Mesothelial cell of epicardium (in vitro differentiated cells): ENCODE measurements at regions not wholly inside any gene's neighbourhood (a gene's known extent, or its start where the extent isn't known, plus 50 kb on each side); places are given as distances from the start of the nearest gene placed in this dataset.

Experiments used
- DNase-seq, 2 experiments: peaks; one replicate each; pipeline ENCODE4 v3.0.0; 2021; ENCODE audit warnings: low spot score in 2 of 2; ENCODE audit not compliant: unreplicated experiment in 2 of 2
- H3K27ac Mint-ChIP-seq: 2 replicates; pipeline ENCODE4 v1.8.0; 2021; ENCODE audit warnings: mixed read lengths
- H3K27me3 Mint-ChIP-seq: 2 replicates; pipeline ENCODE4 v1.8.0; 2021; ENCODE audit warnings: low read depth, mixed read lengths
- H3K36me3 Mint-ChIP-seq: 2 replicates; pipeline ENCODE4 v1.8.0; 2021; ENCODE audit warnings: mixed read lengths
- H3K4me1 Mint-ChIP-seq: 2 replicates; pipeline ENCODE4 v1.8.0; 2021; ENCODE audit warnings: mixed read lengths
- H3K4me3 Mint-ChIP-seq: 2 replicates; pipeline ENCODE4 v1.8.0; 2021; ENCODE audit warnings: mild to moderate bottlenecking, moderate library complexity, mixed read lengths
- H3K9me3 Mint-ChIP-seq: 2 replicates; pipeline ENCODE4 v1.8.0; 2021; ENCODE audit warnings: mixed read lengths
- TF ChIP-seq, protein P1 (sequence below): fragments of 200-600 bp; sonication (generic); IDR thresholded peaks from one replicate; pipeline ENCODE4 v1.5.0; 2021; ENCODE audit warnings: antibody characterized with exemption; ENCODE audit not compliant: unreplicated experiment

DNA sequence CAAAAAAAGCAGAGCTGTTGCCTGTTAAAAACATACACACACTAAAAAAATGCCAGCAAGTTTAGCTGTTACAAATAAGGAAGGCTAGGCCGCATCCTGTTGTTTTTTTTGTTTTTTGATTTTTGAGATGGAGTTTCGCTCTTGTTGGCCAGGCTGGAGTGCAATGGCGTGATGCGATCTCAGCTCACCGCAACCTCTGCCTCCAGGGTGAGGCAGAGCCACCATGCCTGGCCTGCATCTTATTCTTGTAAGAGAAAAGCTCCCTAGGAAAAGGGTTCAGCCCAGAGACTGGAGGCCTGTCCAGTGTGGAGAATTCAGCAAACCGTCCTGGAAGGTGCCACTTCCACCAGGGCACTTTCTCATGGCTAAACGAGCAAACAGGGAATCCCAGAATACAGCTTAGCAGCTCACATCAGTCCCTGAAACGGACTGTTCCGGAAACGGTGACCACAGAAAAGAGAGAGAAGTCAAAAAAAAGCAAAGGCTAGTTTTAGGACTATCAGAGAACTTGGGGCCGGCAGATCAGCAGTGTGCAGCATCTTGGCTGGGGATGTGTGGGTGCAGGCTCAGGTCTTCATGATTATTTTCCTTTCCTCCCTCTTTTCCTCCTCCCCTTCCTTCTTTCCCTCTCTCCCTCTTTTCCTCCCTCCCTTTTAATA, 283.6 kb downstream of the AJAP1 start:
- TF ChIP-seq, protein P1, sequence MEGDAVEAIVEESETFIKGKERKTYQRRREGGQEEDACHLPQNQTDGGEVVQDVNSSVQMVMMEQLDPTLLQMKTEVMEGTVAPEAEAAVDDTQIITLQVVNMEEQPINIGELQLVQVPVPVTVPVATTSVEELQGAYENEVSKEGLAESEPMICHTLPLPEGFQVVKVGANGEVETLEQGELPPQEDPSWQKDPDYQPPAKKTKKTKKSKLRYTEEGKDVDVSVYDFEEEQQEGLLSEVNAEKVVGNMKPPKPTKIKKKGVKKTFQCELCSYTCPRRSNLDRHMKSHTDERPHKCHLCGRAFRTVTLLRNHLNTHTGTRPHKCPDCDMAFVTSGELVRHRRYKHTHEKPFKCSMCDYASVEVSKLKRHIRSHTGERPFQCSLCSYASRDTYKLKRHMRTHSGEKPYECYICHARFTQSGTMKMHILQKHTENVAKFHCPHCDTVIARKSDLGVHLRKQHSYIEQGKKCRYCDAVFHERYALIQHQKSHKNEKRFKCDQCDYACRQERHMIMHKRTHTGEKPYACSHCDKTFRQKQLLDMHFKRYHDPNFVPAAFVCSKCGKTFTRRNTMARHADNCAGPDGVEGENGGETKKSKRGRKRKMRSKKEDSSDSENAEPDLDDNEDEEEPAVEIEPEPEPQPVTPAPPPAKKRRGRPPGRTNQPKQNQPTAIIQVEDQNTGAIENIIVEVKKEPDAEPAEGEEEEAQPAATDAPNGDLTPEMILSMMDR = no peak
- no peak overlapping the region for H3K27ac Mint-ChIP-seq
- H3K4me3 Mint-ChIP-seq = no peak overlapping the region
- no peaks in the 10 kb centered on the region for H3K36me3 Mint-ChIP-seq
- H3K4me1 Mint-ChIP-seq = no peaks in the 10 kb centered on the region
- peaks cover 18% of the 10 kb centered on the region for H3K9me3 Mint-ChIP-seq
- peaks cover 4% of the 10 kb centered on the region for H3K27me3 Mint-ChIP-seq
- DNase-seq = no peak

DNA sequence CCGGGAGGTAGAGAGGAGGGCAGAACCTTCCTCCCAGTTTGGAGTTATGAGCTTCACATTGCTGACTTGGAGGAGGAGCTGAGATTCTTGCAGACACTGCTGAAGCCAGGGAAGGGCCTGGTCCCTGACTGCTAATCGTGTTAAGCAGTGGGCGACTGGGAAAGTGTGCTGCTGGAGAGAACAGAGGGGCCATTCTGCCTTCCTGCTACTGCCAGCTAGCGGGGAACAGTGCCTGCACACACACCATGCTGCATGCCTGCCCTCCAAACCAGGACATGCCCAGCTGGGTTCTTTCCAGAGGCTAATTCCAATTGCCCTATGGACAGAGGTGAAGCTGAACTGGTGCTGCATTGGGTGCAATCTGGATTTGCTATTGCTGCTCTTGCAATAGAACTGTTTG, 281.4 kb downstream of the AJAP1 start:
- TF ChIP-seq, protein P1 = no peak
- no peak for DNase-seq
- peaks cover 14% of the 10 kb centered on the region for H3K9me3 Mint-ChIP-seq
- H3K4me3 Mint-ChIP-seq = no peak overlapping the region
- no peaks in the 10 kb centered on the region for H3K4me1 Mint-ChIP-seq
- no peaks in the 10 kb centered on the region for H3K36me3 Mint-ChIP-seq
- H3K27ac Mint-ChIP-seq = no peak overlapping the region
- H3K27me3 Mint-ChIP-seq = peaks cover 5% of the 10 kb centered on the region

DNA sequence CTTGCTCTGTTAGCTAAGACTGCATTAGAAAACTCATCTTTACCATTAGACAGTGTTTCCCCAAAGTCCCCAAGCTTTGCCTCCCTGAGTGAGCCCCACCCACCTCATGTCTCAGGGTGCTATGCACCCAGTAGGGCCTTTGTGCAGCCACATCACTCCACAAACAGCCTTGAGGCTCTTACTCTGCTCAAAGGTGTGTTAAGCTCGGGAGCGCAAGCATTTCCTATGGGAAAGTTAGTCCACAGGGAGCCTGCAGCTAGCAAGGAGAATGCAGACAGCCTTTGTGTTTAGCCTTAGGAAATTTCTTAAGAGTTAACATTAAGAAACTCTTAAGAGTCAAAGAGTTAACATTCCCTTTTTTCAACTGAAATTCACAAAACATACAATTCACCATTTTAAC, 278.8 kb downstream of the AJAP1 start:
- TF ChIP-seq, protein P1 = no peak
- Mint-ChIP-seq H3K27ac (no peak overlapping the region), H3K4me1 (no peaks in the 10 kb centered on the region), H3K9me3 (no peaks in the 10 kb centered on the region), H3K27me3 (peaks cover 8% of the 10 kb centered on the region), H3K4me3 (no peak overlapping the region), H3K36me3 (no peaks in the 10 kb centered on the region)
- DNase-seq = no peak

DNA sequence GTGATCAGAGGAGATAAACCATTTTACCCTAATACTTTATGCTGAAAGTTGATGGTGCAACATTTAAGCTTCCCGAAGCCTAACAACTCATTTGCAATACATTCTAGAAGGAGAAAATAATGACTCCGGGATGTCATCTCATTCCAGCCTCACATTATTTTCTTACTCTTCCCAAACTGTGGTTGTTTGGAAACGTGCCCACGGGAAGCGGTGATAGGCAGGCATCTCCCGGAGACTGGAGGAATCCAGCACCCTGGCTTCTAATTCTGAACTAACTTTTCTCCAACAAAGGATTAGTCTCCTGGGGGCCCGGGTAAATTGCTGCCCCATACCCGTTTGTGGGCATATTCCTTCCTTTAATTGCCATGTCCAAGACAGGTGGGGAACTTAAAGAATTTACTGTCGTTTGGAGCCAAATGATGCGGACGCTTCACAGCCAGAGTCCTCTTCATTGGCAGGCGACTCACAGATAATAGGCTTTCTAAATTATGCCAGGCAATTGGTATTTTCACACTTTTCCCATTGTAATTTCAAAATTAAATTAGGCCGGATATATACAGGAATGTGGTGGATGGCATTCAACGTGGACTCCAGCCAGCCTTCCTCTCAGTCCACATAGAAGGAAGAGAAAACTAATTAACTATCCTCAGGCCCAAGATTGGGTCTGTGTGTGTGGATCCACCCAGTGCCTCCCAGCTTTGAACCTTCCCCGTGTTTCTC, 278.1 kb downstream of the AJAP1 start:
- Mint-ChIP-seq H3K27me3 (peaks cover 11% of the 10 kb centered on the region), H3K36me3 (no peaks in the 10 kb centered on the region), H3K4me1 (no peaks in the 10 kb centered on the region), H3K4me3 (no peak overlapping the region), H3K27ac (no peak overlapping the region), H3K9me3 (no peaks in the 10 kb centered on the region)
- TF ChIP-seq, protein P1 = no peak
- no peak for DNase-seq

DNA sequence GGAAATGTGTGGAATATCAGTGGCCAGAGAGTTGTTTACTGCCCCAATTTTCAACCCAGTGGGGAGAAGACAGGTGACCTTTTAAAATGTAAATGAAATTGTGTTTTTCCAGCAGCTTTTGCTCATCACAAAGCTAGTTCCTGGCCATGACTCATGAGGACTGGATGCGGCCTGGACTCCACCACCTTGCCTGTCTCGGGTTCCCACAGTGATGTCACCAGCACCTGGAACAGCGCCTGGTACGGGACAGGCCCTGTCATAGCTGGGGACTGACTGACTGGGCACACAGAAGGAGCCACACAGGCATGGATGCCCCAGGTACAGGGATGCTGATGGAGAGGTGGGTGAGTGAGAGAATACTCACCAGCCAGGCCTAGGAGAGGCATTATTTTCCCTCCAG, 277.1 kb downstream of the AJAP1 start:
- Mint-ChIP-seq H3K4me1 (no peaks in the 10 kb centered on the region), H3K27ac (no peak overlapping the region), H3K27me3 (peaks cover 11% of the 10 kb centered on the region), H3K36me3 (no peaks in the 10 kb centered on the region), H3K4me3 (no peak overlapping the region), H3K9me3 (no peaks in the 10 kb centered on the region)
- no peak for DNase-seq
- TF ChIP-seq, protein P1 = no peak
